ENCODE measurements at regions not wholly inside any gene's neighbourhood (a gene's known extent, or its start where the extent isn't known, plus 50 kb on each side); places are given as distances from the start of the nearest gene placed in this dataset.

DNA sequence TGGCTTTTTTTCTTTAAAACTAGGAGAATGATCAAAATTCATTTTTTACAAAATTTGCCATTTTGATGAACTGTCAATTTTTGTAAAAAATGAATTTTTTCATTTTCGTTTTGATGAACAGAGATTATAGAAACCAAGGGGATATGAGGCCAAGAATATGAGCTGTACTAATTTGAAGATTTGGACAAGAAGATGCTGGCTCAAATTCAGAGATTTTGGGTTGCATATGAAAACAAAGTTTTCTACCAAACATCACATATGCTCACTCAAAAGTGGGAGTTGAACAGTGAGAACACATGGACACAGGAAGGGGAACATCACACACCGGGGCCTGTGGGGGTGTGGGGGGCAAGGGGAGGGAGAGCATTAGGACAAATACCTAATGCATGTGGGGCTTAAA, 230.7 kb downstream of the SNAPC1 start:
- Histone ChIP-seq H3K9me3 (ENCODE audit: control insufficient read depth, insufficient read depth, low read length) (no peaks in the 10 kb centered on the region), H3K36me3 (ENCODE audit: insufficient read depth, low read length) (no peaks in the 10 kb centered on the region), H3K9ac (ENCODE audit: low read depth, low read length) (no peak overlapping the region)

DNA sequence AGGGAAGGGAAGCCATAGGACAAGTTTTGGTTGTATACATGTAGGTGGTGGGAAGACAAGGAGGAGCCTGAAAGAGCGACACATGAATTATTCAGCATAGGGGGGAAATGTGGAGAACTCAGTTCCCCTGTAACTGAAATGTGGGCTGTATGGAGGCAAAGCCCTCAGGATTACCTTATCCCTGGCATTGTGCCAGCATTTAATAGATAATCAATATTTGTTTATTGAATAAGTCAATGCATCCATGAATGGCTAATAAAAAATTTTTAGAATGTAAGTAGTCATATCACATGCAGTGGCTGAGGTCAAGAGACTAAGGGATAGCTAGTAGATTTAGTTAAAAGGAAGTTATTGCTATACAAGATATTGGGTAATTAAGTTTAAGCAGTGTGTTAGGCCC, 232.4 kb downstream of the SNAPC1 start:
- Histone ChIP-seq H3K4me1 (ENCODE audit: insufficient read depth, low read length) (no peaks in the 10 kb centered on the region), H3K9ac (ENCODE audit: low read depth, low read length) (no peak overlapping the region), H3K36me3 (ENCODE audit: insufficient read depth, low read length) (no peaks in the 10 kb centered on the region), H3K9me3 (ENCODE audit: control insufficient read depth, insufficient read depth, low read length) (no peaks in the 10 kb centered on the region)

More for the DNA sequence above, 230.7 kb downstream of the SNAPC1 start:
- H3K4me1 ChIP-seq (ENCODE audit: insufficient read depth, low read length): no peaks in the 10 kb centered on the region

GRCh38 chr14:61996753-61997152, 234.5 kb downstream of the SNAPC1 start:
- Histone ChIP-seq H3K9me3 (ENCODE audit: control insufficient read depth, insufficient read depth, low read length) (no peaks in the 10 kb centered on the region), H3K4me1 (ENCODE audit: insufficient read depth, low read length) (no peaks in the 10 kb centered on the region), H3K9ac (ENCODE audit: low read depth, low read length) (no peak overlapping the region), H3K36me3 (ENCODE audit: insufficient read depth, low read length) (no peaks in the 10 kb centered on the region)

DNA sequence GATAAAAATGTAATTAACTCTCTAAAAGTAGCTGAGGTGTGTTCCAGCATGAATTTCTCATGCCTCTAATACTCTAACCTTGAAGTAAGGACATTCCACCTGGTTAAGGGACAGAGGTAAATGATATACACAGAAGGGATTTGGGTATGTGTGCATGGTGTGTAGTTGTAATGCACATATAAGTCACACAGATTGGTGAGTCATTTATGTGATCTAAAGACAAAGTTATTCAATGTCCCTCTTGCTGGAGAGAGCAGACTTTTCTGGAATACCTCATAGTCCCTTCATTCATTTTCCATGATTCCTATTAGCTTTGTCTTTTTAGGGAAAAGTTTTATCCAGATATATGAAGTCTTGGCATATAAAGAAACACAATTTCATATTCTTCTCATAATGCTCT, 234.9 kb downstream of the SNAPC1 start:
- H3K9ac ChIP-seq (ENCODE audit: low read depth, low read length): no peak overlapping the region
- no peaks in the 10 kb centered on the region for H3K36me3 ChIP-seq (ENCODE audit: insufficient read depth, low read length)
- no peaks in the 10 kb centered on the region for H3K4me1 ChIP-seq (ENCODE audit: insufficient read depth, low read length)
- H3K9me3 ChIP-seq (ENCODE audit: control insufficient read depth, insufficient read depth, low read length): no peaks in the 10 kb centered on the region

DNA sequence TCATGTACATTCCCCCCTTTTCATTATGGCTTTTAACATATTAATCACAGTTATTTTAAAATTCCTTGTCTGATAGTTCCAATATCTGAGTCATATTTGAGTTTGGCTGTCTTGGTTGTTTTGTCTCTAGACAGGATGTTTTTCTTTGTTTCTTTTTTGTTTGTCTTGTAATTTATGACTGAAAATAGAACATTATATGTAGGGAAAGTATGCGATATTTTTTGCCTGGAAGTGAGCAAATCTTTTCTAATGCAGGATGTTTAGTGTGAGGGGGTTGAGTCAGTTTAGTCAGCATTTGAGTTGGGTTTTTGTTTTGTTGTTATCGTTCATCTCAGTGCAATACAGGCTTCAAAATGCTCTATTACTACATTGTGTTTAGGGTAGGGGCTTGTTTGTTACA, 239.7 kb downstream of the SNAPC1 start:
- no peak overlapping the region for H3K9ac ChIP-seq (ENCODE audit: low read depth, low read length)
- no peaks in the 10 kb centered on the region for H3K4me1 ChIP-seq (ENCODE audit: insufficient read depth, low read length)
- 0 out of 2 replicates have a peak, but pooled peaks cover 3% of the 10 kb centered on the region for H3K9me3 ChIP-seq (ENCODE audit: control insufficient read depth, insufficient read depth, low read length)
- H3K36me3 ChIP-seq (ENCODE audit: insufficient read depth, low read length): no peaks in the 10 kb centered on the region

- no peaks in the 10 kb centered on the region for H3K36me3 ChIP-seq (ENCODE audit: insufficient read depth, low read length)
- no peaks in the 10 kb centered on the region for H3K4me1 ChIP-seq (ENCODE audit: insufficient read depth, low read length)
- H3K9me3 ChIP-seq (ENCODE audit: control insufficient read depth, insufficient read depth, low read length): 0 out of 2 replicates have a peak, but pooled peaks cover 3% of the 10 kb centered on the region
- no peak overlapping the region for H3K9ac ChIP-seq (ENCODE audit: low read depth, low read length)
Measured at GRCh38 chr14:62002642-62003041, 240.4 kb downstream of the SNAPC1 start.

- H3K9ac ChIP-seq (ENCODE audit: low read depth, low read length): no peak overlapping the region
- H3K36me3 ChIP-seq (ENCODE audit: insufficient read depth, low read length): no peaks in the 10 kb centered on the region
- H3K4me1 ChIP-seq (ENCODE audit: insufficient read depth, low read length): no peaks in the 10 kb centered on the region
- H3K9me3 ChIP-seq (ENCODE audit: control insufficient read depth, insufficient read depth, low read length): 0 out of 2 replicates have a peak, but pooled peaks cover 3% of the 10 kb centered on the region
Measured at GRCh38 chr14:62003701-62004100, 241.5 kb downstream of the SNAPC1 start.

DNA sequence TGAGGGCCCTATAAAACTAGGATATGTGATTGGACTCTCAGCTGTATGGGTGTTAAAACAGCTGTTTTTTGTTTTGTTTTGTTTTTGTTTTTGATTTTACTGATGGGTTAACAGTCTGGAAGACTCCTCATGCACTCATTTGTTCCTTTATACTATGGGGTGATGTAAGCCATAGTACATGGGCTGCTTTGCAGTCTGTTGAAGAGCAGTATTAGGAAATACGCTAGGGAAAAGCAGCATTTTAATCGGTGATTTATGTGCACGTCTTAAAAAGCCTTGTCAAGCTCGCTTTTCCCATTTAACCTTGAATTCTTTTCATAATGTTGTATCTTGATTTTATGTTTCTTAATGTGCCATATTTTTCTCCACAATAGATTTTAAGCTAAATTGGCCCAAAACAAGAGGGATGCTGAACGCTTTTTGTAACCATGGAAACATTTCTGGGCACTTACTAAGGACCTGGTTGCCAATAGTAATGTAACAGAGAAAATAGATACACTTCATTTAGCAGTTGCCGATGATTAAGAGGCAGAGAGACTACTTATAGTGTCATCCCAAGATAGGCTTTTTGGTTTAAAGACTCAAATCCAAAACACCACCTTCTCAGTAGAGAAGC, 244.0 kb downstream of the SNAPC1 start:
- Histone ChIP-seq H3K9me3 (ENCODE audit: control insufficient read depth, insufficient read depth, low read length) (0 out of 2 replicates have a peak, but pooled peaks cover 3% of the 10 kb centered on the region), H3K36me3 (ENCODE audit: insufficient read depth, low read length) (no peaks in the 10 kb centered on the region), H3K9ac (ENCODE audit: low read depth, low read length) (no peak overlapping the region), H3K4me1 (ENCODE audit: insufficient read depth, low read length) (no peaks in the 10 kb centered on the region)

GRCh38 chr14:62015243-62015642, 253.0 kb downstream of the SNAPC1 start:
- Histone ChIP-seq H3K4me1 (ENCODE audit: insufficient read depth, low read length) (no peaks in the 10 kb centered on the region), H3K9ac (ENCODE audit: low read depth, low read length) (no peak overlapping the region), H3K9me3 (ENCODE audit: control insufficient read depth, insufficient read depth, low read length) (no peaks in the 10 kb centered on the region), H3K36me3 (ENCODE audit: insufficient read depth, low read length) (no peaks in the 10 kb centered on the region)

- no peaks in the 10 kb centered on the region for H3K36me3 ChIP-seq (ENCODE audit: insufficient read depth, low read length)
- no peaks in the 10 kb centered on the region for H3K9me3 ChIP-seq (ENCODE audit: control insufficient read depth, insufficient read depth, low read length)
- H3K4me1 ChIP-seq (ENCODE audit: insufficient read depth, low read length): no peaks in the 10 kb centered on the region
- no peak overlapping the region for H3K9ac ChIP-seq (ENCODE audit: low read depth, low read length)
Measured at GRCh38 chr14:62015945-62016344, 253.7 kb downstream of the SNAPC1 start.

- no peaks in the 10 kb centered on the region for H3K4me1 ChIP-seq (ENCODE audit: insufficient read depth, low read length)
- no peaks in the 10 kb centered on the region for H3K36me3 ChIP-seq (ENCODE audit: insufficient read depth, low read length)
- H3K9me3 ChIP-seq (ENCODE audit: control insufficient read depth, insufficient read depth, low read length): no peaks in the 10 kb centered on the region
- H3K9ac ChIP-seq (ENCODE audit: low read depth, low read length): no peak overlapping the region
Measured at GRCh38 chr14:62017651-62018230, 255.5 kb downstream of the SNAPC1 start.

DNA sequence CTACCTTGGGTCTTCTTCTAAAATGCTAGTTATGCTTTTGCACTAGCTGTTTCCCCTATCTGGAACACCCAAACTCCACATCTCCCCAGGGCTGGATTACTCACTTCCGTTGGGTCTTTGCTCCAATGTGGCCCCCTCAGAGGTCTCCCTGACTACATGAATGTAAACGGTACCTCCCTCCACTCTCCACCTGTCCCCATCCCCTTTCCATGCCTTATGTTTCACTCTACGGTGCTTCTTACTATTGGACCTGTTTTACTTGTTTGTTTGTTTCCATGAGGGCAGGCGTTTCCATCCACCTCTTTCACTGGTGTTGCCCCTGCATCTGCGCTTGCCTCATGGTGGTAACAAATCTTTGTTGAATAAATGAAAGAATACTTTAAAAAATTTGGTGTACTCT, 256.4 kb downstream of the SNAPC1 start:
- Histone ChIP-seq H3K9me3 (ENCODE audit: control insufficient read depth, insufficient read depth, low read length) (no peaks in the 10 kb centered on the region), H3K36me3 (ENCODE audit: insufficient read depth, low read length) (no peaks in the 10 kb centered on the region), H3K9ac (ENCODE audit: low read depth, low read length) (no peak overlapping the region), H3K4me1 (ENCODE audit: insufficient read depth, low read length) (no peaks in the 10 kb centered on the region)

- no peaks in the 10 kb centered on the region for H3K36me3 ChIP-seq (ENCODE audit: insufficient read depth, low read length)
- H3K4me1 ChIP-seq (ENCODE audit: insufficient read depth, low read length): no peaks in the 10 kb centered on the region
- no peaks in the 10 kb centered on the region for H3K9me3 ChIP-seq (ENCODE audit: control insufficient read depth, insufficient read depth, low read length)
- H3K9ac ChIP-seq (ENCODE audit: low read depth, low read length): no peak overlapping the region
Measured at GRCh38 chr14:62027958-62028357, 265.7 kb downstream of the SNAPC1 start.

GRCh38 chr14:62029569-62029924, 267.3 kb downstream of the SNAPC1 start:
- H3K9ac ChIP-seq (ENCODE audit: low read depth, low read length): no peak overlapping the region
- H3K36me3 ChIP-seq (ENCODE audit: insufficient read depth, low read length): no peaks in the 10 kb centered on the region
- no peaks in the 10 kb centered on the region for H3K9me3 ChIP-seq (ENCODE audit: control insufficient read depth, insufficient read depth, low read length)
- no peaks in the 10 kb centered on the region for H3K4me1 ChIP-seq (ENCODE audit: insufficient read depth, low read length)

DNA sequence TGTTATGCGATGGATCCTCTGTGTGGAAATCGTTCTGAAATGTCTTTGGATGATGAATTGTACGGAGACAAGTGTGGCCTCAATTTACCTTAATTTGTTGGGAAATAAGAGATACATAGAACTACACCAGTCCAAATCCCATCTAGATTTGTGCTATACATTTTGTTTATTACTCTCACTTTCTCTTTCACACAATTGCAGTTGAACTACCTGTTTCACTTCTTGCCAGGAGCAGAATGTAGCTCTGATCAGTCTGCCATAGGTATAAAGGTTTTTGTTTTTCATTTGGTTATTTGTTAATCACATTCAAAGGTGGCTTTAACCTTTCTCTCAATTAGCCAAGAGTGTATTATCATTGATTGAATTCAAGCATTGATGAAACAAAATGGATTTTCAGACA, 268.2 kb downstream of the SNAPC1 start:
- H3K36me3 ChIP-seq (ENCODE audit: insufficient read depth, low read length): no peaks in the 10 kb centered on the region
- H3K9ac ChIP-seq (ENCODE audit: low read depth, low read length): no peak overlapping the region
- no peaks in the 10 kb centered on the region for H3K9me3 ChIP-seq (ENCODE audit: control insufficient read depth, insufficient read depth, low read length)
- H3K4me1 ChIP-seq (ENCODE audit: insufficient read depth, low read length): no peaks in the 10 kb centered on the region

All from ES-I3 (cell line).